NCI-H146 treated with DMSO at 0.1 percent for 48 hours (cell line): ENCODE measurements at regions not wholly inside any gene's neighbourhood (a gene's known extent, or its start where the extent isn't known, plus 50 kb on each side); places are given as distances from the start of the nearest gene placed in this dataset.

Experiments used
- DNase-seq: peaks from one replicate; lab custom pipeline; 2025; ENCODE audit not compliant: unreplicated experiment; lab: John Stamatoyannopoulos, UW

GRCh38 chr1:40914927-40915569 is 52.9 kb upstream of the CITED4 start:
- no peak for DNase-seq

GRCh38 chr1:40915581-40915980 is 53.4 kb upstream of the CITED4 start:
- DNase-seq: no peak

GRCh38 chr1:40917995-40918711 is 56.0 kb upstream of the CITED4 start:
- no peak for DNase-seq

GRCh38 chr1:40919475-40920011 is 57.4 kb upstream of the CITED4 start:
- peak; percentile 77 for DNase-seq

- no peak for DNase-seq
These were observed 58.0 kb upstream of the CTPS1 start for GRCh38 chr1:40921522-40921921.

- DNase-seq: no peak
These were observed 57.4 kb upstream of the CTPS1 start for GRCh38 chr1:40921981-40922677.

GRCh38 chr1:40922969-40923368 is 56.5 kb upstream of the CTPS1 start:
- no peak for DNase-seq

GRCh38 chr1:40923511-40924020 is 55.9 kb upstream of the CTPS1 start:
- no peak for DNase-seq

- no peak for DNase-seq
These were observed 54.7 kb upstream of the CTPS1 start for GRCh38 chr1:40924767-40925166.

GRCh38 chr1:40925834-40926410 is 53.6 kb upstream of the CTPS1 start:
- DNase-seq: no peak

GRCh38 chr1:40926441-40926840 is 53.1 kb upstream of the CTPS1 start:
- peak; percentile 56 for DNase-seq

- no peak for DNase-seq
These were observed 51.7 kb upstream of the CTPS1 start for GRCh38 chr1:40927781-40928180.

- no peak for DNase-seq
These were observed 50.8 kb upstream of the CTPS1 start for GRCh38 chr1:40928699-40929098.

GRCh38 chr1:40929155-40929554 is 50.3 kb upstream of the CTPS1 start:
- no peak for DNase-seq
